ENCODE measurements at regions not wholly inside any gene's neighbourhood (a gene's known extent, or its start where the extent isn't known, plus 50 kb on each side); places are given as distances from the start of the nearest gene placed in this dataset.
A peak's percentile ranks its signal among the peaks of the same experiment; 100 is the strongest.

DNA sequence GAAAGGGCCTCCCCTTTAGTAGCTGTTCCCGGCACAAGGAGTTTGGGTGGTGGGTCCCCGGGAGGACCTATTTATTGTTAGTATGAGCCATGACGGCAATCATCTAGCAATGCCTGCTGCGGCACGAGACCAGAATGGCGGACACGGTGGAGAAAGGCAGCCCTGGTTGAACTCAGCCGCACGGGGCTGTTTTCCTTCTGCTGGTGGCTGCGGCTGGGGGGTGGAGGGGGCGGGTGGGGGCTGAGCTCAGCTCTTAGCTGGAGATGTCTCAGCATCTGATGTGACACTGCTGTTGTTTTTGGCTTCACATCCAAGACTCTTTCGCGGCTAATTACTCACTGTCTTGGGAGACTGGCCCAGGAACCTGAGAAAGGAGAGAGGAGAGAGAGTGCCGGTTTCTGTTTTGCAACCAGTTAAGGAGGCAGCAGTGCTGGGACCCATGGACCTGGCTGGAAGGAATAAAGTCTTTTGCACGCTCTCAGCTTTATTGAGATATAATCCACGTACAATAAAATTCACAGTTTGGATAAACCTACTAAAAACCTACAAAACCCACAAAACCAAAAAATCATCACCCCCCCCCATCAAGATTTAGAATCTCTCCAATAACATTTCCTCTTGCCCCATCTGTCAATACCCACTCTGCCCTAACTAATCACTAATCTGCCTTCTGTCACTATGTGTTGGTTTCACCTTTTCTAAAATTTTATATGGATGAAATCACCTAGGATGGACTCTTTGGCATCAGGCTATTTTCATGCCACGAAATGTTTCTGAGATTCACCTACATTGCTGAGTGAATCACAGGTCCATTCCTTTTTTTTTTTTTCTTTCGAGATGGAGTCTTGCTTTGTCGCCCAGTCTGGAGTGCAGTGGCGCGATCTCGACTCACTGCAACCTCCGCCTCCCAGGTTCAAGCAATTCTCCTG, 81.8 kb upstream of the NEURL1B start:
- Histone ChIP-seq H3K4me3 (no peak overlapping the region), H3K27ac (no peak overlapping the region), H3K27me3 (no peaks in the 10 kb centered on the region), H3K4me1 (peaks cover 0 to 5% (median 0%) of the 10 kb centered on the region in 4 donors), H3K36me3 (no peaks in the 10 kb centered on the region), H3K9me3 (no peaks in the 10 kb centered on the region)
- no peak for DNase-seq
- peak in 1 of 4 donors; percentile 19 for ATAC-seq
- intact Hi-C loops (cut with DNase I), result no loop called here
- TF ChIP-seq, protein P1, sequence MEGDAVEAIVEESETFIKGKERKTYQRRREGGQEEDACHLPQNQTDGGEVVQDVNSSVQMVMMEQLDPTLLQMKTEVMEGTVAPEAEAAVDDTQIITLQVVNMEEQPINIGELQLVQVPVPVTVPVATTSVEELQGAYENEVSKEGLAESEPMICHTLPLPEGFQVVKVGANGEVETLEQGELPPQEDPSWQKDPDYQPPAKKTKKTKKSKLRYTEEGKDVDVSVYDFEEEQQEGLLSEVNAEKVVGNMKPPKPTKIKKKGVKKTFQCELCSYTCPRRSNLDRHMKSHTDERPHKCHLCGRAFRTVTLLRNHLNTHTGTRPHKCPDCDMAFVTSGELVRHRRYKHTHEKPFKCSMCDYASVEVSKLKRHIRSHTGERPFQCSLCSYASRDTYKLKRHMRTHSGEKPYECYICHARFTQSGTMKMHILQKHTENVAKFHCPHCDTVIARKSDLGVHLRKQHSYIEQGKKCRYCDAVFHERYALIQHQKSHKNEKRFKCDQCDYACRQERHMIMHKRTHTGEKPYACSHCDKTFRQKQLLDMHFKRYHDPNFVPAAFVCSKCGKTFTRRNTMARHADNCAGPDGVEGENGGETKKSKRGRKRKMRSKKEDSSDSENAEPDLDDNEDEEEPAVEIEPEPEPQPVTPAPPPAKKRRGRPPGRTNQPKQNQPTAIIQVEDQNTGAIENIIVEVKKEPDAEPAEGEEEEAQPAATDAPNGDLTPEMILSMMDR (IDR thresholded peaks at IDR 0.05), result no peak
- TF ChIP-seq POLR2A (IDR thresholded peaks at IDR 0.05), result no peak
- WGBS (ENCODE audit: insufficient coverage, low coverage, low lambda C conversion rate, missing lambda C conversion rate), result 64% methylated on average over 13 of the region's 23 CpGs

GRCh38 chr5:172558076-172558976, 82.7 kb upstream of the NEURL1B start:
- intact Hi-C loops (cut with DNase I), result no loop called here
- ATAC-seq (no peak), DNase-seq (no peak)
- Histone ChIP-seq H3K27ac (peak overlapping the region in 1 of 3 donors; percentile 43), H3K4me1 (no peaks in the 10 kb centered on the region), H3K9me3 (no peaks in the 10 kb centered on the region), H3K36me3 (no peaks in the 10 kb centered on the region), H3K4me3 (no peak overlapping the region), H3K27me3 (no peaks in the 10 kb centered on the region)
- TF ChIP-seq, protein P1 (IDR thresholded peaks at IDR 0.05), result no peak
- no peak for TF ChIP-seq POLR2A (IDR thresholded peaks at IDR 0.05)
- 56% methylated on average over 9 of the region's 17 CpGs for WGBS (ENCODE audit: insufficient coverage, low coverage, low lambda C conversion rate, missing lambda C conversion rate)

DNA sequence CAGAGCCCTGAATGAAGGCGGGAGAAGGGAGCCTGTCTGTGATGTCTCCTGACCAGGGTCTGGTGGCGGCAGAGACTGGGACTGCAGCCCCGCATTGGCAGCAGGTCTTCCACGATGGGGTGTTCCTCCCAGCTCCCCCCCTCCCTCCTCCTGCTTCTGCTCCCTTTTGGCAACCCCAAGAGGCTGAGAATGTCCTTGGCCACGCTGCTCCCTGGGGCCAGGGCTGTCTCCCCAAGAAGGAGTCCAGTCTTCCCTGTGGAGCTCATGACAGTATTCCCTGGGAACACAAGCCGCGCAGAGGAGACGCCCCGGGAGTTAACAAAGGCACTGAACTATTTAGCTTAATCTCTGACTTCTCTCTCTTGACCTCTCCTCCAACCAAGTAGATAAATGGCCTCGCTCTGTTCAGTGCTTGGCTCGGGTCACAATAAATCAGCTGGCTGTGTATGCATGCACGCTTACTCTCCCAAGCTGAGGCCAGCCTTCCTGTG, 84.0 kb upstream of the NEURL1B start:
- ATAC-seq (peak; percentile 73 to 79 (median 76)), DNase-seq (peak in 2 of 3 donors; percentile 52 to 58)
- 56% methylated on average over 7 of the region's 12 CpGs for WGBS (ENCODE audit: insufficient coverage, low coverage, low lambda C conversion rate, missing lambda C conversion rate)
- intact Hi-C loops (cut with DNase I), result no loop called here
- Histone ChIP-seq H3K4me1 (no peaks in the 10 kb centered on the region), H3K27ac (peak overlapping the region in 2 of 3 donors; percentile 24 to 54), H3K36me3 (no peaks in the 10 kb centered on the region), H3K27me3 (no peaks in the 10 kb centered on the region), H3K9me3 (no peaks in the 10 kb centered on the region), H3K4me3 (no peak overlapping the region)
- TF ChIP-seq, protein P1 (IDR thresholded peaks at IDR 0.05), result no peak
- TF ChIP-seq POLR2A (IDR thresholded peaks at IDR 0.05), result no peak

DNA sequence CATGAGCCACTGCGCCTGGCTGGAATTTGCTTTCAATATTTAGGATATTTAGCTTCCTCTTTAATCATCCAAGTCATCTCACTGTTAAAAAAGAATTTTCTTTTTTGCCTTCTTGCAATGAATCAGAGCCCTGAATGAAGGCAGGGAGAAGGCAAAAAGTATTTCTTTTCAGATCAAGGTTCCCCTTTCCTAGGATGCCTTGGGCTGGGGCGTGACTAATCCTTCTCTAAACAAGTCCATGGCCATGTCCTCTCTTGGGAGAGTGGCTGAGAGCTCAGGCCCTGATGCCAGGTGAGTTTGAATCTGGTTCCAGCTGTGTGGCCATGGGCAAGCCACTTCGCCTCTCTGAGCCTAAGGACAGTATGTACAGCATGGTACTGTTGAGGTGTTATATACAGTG, 84.8 kb upstream of the NEURL1B start:
- Histone ChIP-seq H3K36me3 (no peaks in the 10 kb centered on the region), H3K9me3 (no peaks in the 10 kb centered on the region), H3K4me1 (no peaks in the 10 kb centered on the region), H3K27ac (peak overlapping the region; percentile 5 to 54 (median 24)), H3K27me3 (no peaks in the 10 kb centered on the region), H3K4me3 (no peak overlapping the region)
- intact Hi-C loops (cut with DNase I), result no loop called here
- ATAC-seq, result no peak
- TF ChIP-seq POLR2A (IDR thresholded peaks at IDR 0.05), result no peak
- TF ChIP-seq, protein P1 (IDR thresholded peaks at IDR 0.05), result no peak
- WGBS (ENCODE audit: insufficient coverage, low coverage, low lambda C conversion rate, missing lambda C conversion rate), result 54% methylated on average over 2 of the region's 3 CpGs
- peak in 1 of 3 donors; percentile 7 for DNase-seq

Measured in right lobe of liver (tissue), 6 donors.